ENCODE measurements at regions not wholly inside any gene's neighbourhood (a gene's known extent, or its start where the extent isn't known, plus 50 kb on each side); places are given as distances from the start of the nearest gene placed in this dataset.

DNA sequence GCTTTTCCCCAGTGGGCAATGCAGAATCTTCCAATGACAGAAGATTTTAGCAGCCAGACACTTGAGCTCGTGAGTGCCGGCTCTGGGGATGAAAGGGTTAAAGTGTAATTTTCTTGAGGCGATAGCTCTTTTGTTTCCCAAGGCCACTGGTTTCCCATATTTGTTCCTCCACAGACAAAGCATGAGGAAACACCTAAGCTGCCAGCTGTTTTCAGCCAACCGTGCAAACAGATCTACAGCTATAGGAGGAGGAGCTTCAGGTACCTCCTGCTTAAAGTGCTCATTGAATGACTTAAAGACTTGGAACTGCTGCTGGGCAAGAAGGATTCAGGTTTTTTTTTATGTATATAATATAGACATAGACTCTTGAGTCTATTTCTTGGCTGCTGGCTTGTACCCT is 1311.5 kb downstream of the TMEM121 start:
- in situ Hi-C loops (cut with MboI; ENCODE audit: low pct_ligation_motif_present in 1 of 4, low pct_unique_long_range_greater_than_20kb in 1 of 4, low sequenced_read_pairs in 3 of 4), result no loop called here
- Histone ChIP-seq H3K4me3 (no peak overlapping the region), H3K36me3 (no peaks in the 10 kb centered on the region), H3K9me3 (no peaks in the 10 kb centered on the region), H3K4me1 (peaks cover 0 to 20% (median 1%) of the 10 kb centered on the region in 4 donors), H3K27ac (peak overlapping the region in 1 of 4 donors; percentile 50), H3K27me3 (no peaks in the 10 kb centered on the region)
- TF ChIP-seq POLR2AphosphoS5 (IDR thresholded peaks at IDR 0.05), result no peak
- no peak for TF ChIP-seq POLR2A (IDR thresholded peaks at IDR 0.05)
- intact Hi-C loops (cut with DNase I; ENCODE audit: low total_unique reads), result no loop called here
- 38 to 46% methylated on average over 4 of the region's 4 CpGs for WGBS, 2 donors (ENCODE audit: low coverage in 1 of 2)
- no peak for DNase-seq

DNA sequence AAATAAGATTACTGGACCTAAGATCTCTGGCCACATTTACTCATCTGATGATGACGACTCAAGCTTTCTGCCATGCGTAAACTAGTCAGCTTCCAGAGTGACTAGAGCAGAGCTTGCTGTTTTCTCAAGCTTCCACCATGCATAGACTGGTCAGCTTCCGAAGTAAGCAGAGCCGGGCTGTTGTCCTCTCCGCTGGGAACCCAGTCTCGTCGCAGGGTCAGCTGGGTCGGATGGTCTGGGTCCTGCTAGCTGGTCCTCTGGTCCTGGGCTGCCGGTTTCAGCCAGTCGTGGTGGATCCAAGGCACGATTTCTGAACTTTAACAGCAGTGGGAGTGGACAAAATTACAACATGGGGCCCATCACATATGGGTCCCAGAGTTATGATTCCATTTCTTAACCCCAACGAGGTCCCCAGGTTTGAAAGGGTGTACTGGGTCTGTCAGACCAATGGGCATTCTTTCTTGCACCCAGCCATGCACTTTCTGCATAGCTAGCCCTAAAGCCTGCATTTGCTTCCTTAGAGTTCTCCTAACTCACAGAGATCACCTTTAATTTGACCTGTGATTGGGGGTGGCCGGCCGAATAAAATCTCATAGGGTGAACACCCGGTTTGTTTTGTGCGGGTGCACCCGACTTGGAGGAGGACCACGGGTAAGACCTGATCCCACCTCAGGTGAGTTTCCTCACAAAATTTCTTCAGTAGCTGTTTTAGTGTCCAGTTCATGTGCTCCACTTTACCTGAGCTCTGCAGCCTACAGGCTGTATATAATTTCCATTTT is 1312.8 kb downstream of the TMEM121 start:
- no peaks in the 10 kb centered on the region for H3K36me3 ChIP-seq
- no peak for TF ChIP-seq POLR2A (IDR thresholded peaks at IDR 0.05)
- no peak for TF ChIP-seq EP300 (IDR thresholded peaks at IDR 0.05; ENCODE audit: low read depth)
- TF ChIP-seq POLR2AphosphoS5 (IDR thresholded peaks at IDR 0.05), result no peak
- no peak for TF ChIP-seq CTCF (IDR thresholded peaks at IDR 0.05)
- no peaks in the 10 kb centered on the region for H3K27me3 ChIP-seq
- H3K9me3 ChIP-seq, result no peaks in the 10 kb centered on the region
- peaks cover 0 to 30% (median 10%) of the 10 kb centered on the region in 4 donors for H3K4me1 ChIP-seq
- H3K27ac ChIP-seq, result no peak overlapping the region
- DNase-seq, result no peak
- no peak overlapping the region for H3K4me3 ChIP-seq
- in situ Hi-C loops (cut with MboI; ENCODE audit: low pct_ligation_motif_present in 1 of 4, low pct_unique_long_range_greater_than_20kb in 1 of 4, low sequenced_read_pairs in 3 of 4), result no loop called here
- 80 to 94% methylated on average over 1 to 18 of the region's 18 CpGs for WGBS, 2 donors (ENCODE audit: low coverage in 1 of 2)
- intact Hi-C loops (cut with DNase I; ENCODE audit: low total_unique reads), result no loop called here

DNA sequence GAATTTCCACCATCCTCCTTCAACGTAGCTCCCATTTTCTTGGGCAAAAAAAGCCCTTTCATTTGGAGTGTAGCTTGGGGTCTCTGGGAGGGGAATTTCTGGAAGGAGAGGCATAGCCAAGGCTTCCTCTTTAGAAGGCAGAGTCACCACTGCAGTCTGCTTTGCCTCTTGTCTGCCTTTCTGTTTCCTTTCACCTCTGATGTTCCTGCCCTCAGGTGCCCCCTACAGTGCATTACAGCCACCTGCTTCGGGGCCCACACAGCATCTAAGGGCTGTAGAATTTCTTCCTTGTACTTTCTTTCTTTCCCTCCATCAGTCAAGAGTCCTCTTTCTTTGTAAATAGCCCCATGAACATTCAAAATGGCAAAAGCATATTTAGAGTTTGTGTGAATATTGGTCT is 1313.9 kb downstream of the TMEM121 start:
- 59 to 63% methylated on average over 2 of the region's 2 CpGs for WGBS, 2 donors (ENCODE audit: low coverage in 1 of 2)
- intact Hi-C loops (cut with DNase I; ENCODE audit: low total_unique reads) (no loop called here), in situ Hi-C loops (cut with MboI; ENCODE audit: low pct_ligation_motif_present in 1 of 4, low pct_unique_long_range_greater_than_20kb in 1 of 4, low sequenced_read_pairs in 3 of 4) (no loop called here)
- Histone ChIP-seq H3K27ac (no peak overlapping the region), H3K4me3 (no peak overlapping the region), H3K36me3 (no peaks in the 10 kb centered on the region), H3K9me3 (no peaks in the 10 kb centered on the region), H3K27me3 (no peaks in the 10 kb centered on the region), H3K4me1 (peaks cover 0 to 40% (median 11%) of the 10 kb centered on the region in 4 donors)
- no peak for TF ChIP-seq CTCF (IDR thresholded peaks at IDR 0.05)
- TF ChIP-seq POLR2A (IDR thresholded peaks at IDR 0.05), result no peak
- no peak for TF ChIP-seq POLR2AphosphoS5 (IDR thresholded peaks at IDR 0.05)
- no peak for TF ChIP-seq EP300 (IDR thresholded peaks at IDR 0.05; ENCODE audit: low read depth)
- DNase-seq, result no peak

DNA sequence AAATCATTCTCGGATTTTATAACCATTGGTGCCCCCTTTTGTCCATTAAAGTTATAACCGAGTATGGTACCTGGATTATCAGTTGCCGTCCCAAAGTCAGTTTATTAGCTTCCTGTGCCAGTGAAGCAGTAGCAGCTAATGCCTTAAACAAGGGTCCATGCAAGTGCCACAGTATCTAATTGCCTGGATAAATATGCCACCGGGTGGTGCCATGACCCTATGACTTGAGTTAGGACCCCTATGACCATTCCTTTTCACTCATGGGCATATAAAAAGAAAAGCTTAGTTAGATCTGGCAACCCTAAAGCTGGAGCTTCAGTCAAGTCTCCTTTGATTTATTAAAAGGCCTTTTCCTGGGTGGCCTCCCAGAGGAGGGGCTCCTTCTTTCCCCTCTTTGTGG is 1314.6 kb downstream of the TMEM121 start:
- WGBS, 2 donors (ENCODE audit: low coverage in 1 of 2), result 87 to 96% methylated on average over 3 to 4 of the region's 4 CpGs
- Histone ChIP-seq H3K9me3 (no peaks in the 10 kb centered on the region), H3K27me3 (no peaks in the 10 kb centered on the region), H3K4me1 (peaks cover 0 to 40% (median 11%) of the 10 kb centered on the region in 4 donors), H3K4me3 (no peak overlapping the region), H3K36me3 (no peaks in the 10 kb centered on the region), H3K27ac (no peak overlapping the region)
- no peak for DNase-seq
- TF ChIP-seq EP300 (IDR thresholded peaks at IDR 0.05; ENCODE audit: low read depth), result no peak
- no peak for TF ChIP-seq POLR2AphosphoS5 (IDR thresholded peaks at IDR 0.05)
- TF ChIP-seq CTCF (IDR thresholded peaks at IDR 0.05), result no peak
- TF ChIP-seq POLR2A (IDR thresholded peaks at IDR 0.05), result no peak
- intact Hi-C loops (cut with DNase I; ENCODE audit: low total_unique reads) (no loop called here), in situ Hi-C loops (cut with MboI; ENCODE audit: low pct_ligation_motif_present in 1 of 4, low pct_unique_long_range_greater_than_20kb in 1 of 4, low sequenced_read_pairs in 3 of 4) (no loop called here)
